MCF 10A (cell line): ENCODE measurements at regions not wholly inside any gene's neighbourhood (a gene's known extent, or its start where the extent isn't known, plus 50 kb on each side); places are given as distances from the start of the nearest gene placed in this dataset.

Experiments
- BruUV-seq: library from RNA; stranded (reverse); fragments of 400-500 nt; replicated peaks from 2 replicates; lab custom pipeline; 2021; lab: Mats Ljungman, UMichigan
- CTCF ChIA-PET: fragments of 300-600 bp; sonication (Branson Sonifier 250); formaldehyde crosslinking; extraction: SDS; loops from one replicate; lab custom pipeline; 2021; ENCODE audit warnings: antibody characterized with exemption, inconsistent platforms; lab: Yijun Ruan, JAX
- POLR2A ChIA-PET: fragments of 300-600, 350-650 bp; sonication (Branson Sonifier 250); formaldehyde crosslinking; extraction: SDS; loops from one replicate; lab custom pipeline; 2020; ENCODE audit warnings: antibody characterized with exemption, inconsistent platforms; lab: Yijun Ruan, JAX
- DNase-seq: peaks from one replicate; pipeline ENCODE4 v3.0.0-alpha.2; 2018; ENCODE audit not compliant: unreplicated experiment
- H3K27ac Mint-ChIP-seq: one replicate; pipeline ENCODE4 v1.8.0; 2022; ENCODE audit warnings: mild to moderate bottlenecking, low read depth, mixed read lengths; ENCODE audit not compliant: unreplicated experiment
- H3K27me3 Mint-ChIP-seq: one replicate; pipeline ENCODE4 v1.8.0; 2022; ENCODE audit warnings: mixed read lengths; ENCODE audit not compliant: insufficient read depth, unreplicated experiment
- H3K36me3 Mint-ChIP-seq: one replicate; pipeline ENCODE4 v1.8.0; 2022; ENCODE audit warnings: mild to moderate bottlenecking, moderate library complexity, mixed read lengths; ENCODE audit not compliant: insufficient read depth, unreplicated experiment
- H3K4me1 Mint-ChIP-seq: one replicate; pipeline ENCODE4 v1.8.0; 2022; ENCODE audit warnings: mixed read lengths; ENCODE audit not compliant: insufficient read depth, unreplicated experiment
- H3K4me3 Mint-ChIP-seq: one replicate; pipeline ENCODE4 v1.8.0; 2022; ENCODE audit warnings: mild to moderate bottlenecking, moderate library complexity, mixed read lengths; ENCODE audit not compliant: unreplicated experiment
- H3K9me3 Mint-ChIP-seq: one replicate; pipeline ENCODE4 v1.8.0; 2022; ENCODE audit warnings: mixed read lengths; ENCODE audit not compliant: unreplicated experiment
- CTCF ChIP-seq: fragments of 200-600 bp; IDR thresholded peaks from one replicate; pipeline ENCODE4 v1.8.0; 2022; ENCODE audit warnings: antibody characterized with exemption, mild to moderate bottlenecking; ENCODE audit not compliant: unreplicated experiment
- intact Hi-C: fragments of 100-400 bp; cut with micrococcal nuclease; formaldehyde crosslinking; loops from 2 replicates; pipeline ENCODE4 v1.14.1; 2022

DNA sequence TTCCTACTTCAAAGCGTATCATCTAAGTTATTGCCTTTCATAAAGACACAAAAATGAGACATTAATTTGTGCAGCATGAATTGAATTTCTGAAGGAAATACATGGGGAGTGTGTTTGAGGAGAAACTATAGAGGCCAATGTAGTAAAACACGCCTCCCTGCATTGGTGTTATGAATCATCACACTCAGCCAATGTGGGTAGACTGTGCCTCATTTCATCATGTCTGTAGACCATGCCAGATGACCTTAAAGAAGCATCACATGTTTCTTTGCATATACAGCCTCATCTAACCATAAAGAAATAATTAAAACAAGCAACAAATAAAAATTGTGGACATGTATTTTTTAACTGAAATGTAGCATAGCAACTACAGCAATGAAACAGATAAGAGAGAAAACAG is 486.0 kb upstream of the ADAMTS9 start:
- peak; percentile 45 for DNase-seq
- POLR2A ChIA-PET, result no interaction called here
- Mint-ChIP-seq H3K4me3 (no peak overlapping the region), H3K9me3 (no peaks in the 10 kb centered on the region), H3K4me1 (peaks cover 23% of the 10 kb centered on the region), H3K27me3 (no peaks in the 10 kb centered on the region), H3K36me3 (no peaks in the 10 kb centered on the region), H3K27ac (no peak overlapping the region)
- intact Hi-C loops, result no loop called here
- BruUV-seq, result no TSS peak
- CTCF ChIA-PET, result no interaction called here
- TF ChIP-seq CTCF, result no peak

GRCh38 chr3:65172209-65172608 is 484.4 kb upstream of the ADAMTS9 start:
- intact Hi-C loops, result no loop called here
- H3K27ac Mint-ChIP-seq, result no peak overlapping the region
- DNase-seq, result no peak
- CTCF ChIA-PET, result no interaction called here
- H3K4me1 Mint-ChIP-seq, result peaks cover 18% of the 10 kb centered on the region
- no peak for TF ChIP-seq CTCF
- POLR2A ChIA-PET, result interaction anchor here (0.7 kb wide), 1 partner anchor 71 kb away, joined by 3 read pairs; no protein-coding TSS in a partner anchor
- no peaks in the 10 kb centered on the region for H3K9me3 Mint-ChIP-seq
- no peak overlapping the region for H3K4me3 Mint-ChIP-seq
- no TSS peak for BruUV-seq
- H3K27me3 Mint-ChIP-seq, result no peaks in the 10 kb centered on the region
- H3K36me3 Mint-ChIP-seq, result no peaks in the 10 kb centered on the region

DNA sequence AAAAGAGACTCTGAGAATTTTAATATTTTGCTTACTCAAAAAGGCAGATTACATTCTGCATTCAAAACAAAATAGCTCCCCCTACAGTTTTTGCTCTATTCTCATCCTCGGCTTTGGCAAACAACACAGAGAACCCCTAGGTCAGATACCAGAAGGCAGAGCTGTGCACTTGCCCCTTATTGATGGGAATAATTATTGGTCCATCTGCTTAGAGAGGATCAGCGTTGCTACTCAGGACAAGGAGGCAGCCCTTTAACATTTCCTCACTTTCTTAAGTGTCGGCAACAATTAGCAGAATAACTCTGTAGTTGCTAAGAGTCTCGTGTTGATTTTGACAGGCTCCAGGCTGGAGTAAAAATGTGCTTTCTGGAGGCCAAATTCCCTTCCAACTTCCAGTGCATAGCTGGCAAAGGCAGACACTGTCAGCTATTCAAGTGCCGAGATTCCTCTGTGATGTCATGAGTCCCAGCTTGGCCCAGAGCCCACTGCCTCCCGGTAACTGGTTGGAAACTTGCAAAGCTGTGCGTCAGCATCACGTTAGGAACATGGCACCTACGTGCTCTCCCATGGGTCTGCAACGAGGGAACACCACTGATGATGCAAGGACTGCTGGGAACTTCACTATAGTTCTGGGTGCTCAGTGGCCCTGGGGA is 482.7 kb upstream of the ADAMTS9 start:
- Mint-ChIP-seq H3K36me3 (no peaks in the 10 kb centered on the region), H3K4me1 (peaks cover 18% of the 10 kb centered on the region), H3K4me3 (no peak overlapping the region), H3K27ac (peak overlapping the region; percentile 28), H3K9me3 (no peaks in the 10 kb centered on the region), H3K27me3 (no peaks in the 10 kb centered on the region)
- ChIA-PET CTCF (interaction anchor here (0.5 to 1.7 kb wide), 14 partner anchors 9 to 642 kb away, joined by 3 to 11 read pairs (median 3); no protein-coding TSS in a partner anchor), POLR2A (interaction anchor here (0.7 to 1.6 kb wide), 4 partner anchors 11 to 44 kb away, joined by 3 to 7 read pairs (median 4); no protein-coding TSS in a partner anchor)
- intact Hi-C loops, result loop anchor here (1.0 kb wide), 3 partner anchors 452 to 637 kb away; no protein-coding TSS in a partner anchor
- TSS peak; percentile 56 for BruUV-seq
- peak; percentile 89 for DNase-seq
- peak; percentile 40 for TF ChIP-seq CTCF

- peak overlapping the region; percentile 28 for H3K27ac Mint-ChIP-seq
- intact Hi-C loops, result loop anchor here (1.0 kb wide), 3 partner anchors 452 to 637 kb away; no protein-coding TSS in a partner anchor
These were observed 482.2 kb upstream of the ADAMTS9 start for GRCh38 chr3:65169961-65170360.

More at GRCh38 chr3:65169961-65170360, 482.2 kb upstream of the ADAMTS9 start:
- Mint-ChIP-seq H3K9me3 (no peaks in the 10 kb centered on the region), H3K4me3 (no peak overlapping the region), H3K36me3 (no peaks in the 10 kb centered on the region), H3K27me3 (no peaks in the 10 kb centered on the region), H3K4me1 (peaks cover 18% of the 10 kb centered on the region)
- no peak for TF ChIP-seq CTCF
- POLR2A ChIA-PET, result interaction anchor here (0.6 to 1.6 kb wide), 4 partner anchors 19 to 731 kb away, joined by 3 to 7 read pairs (median 4); no protein-coding TSS in a partner anchor
- no TSS peak for BruUV-seq
- CTCF ChIA-PET, result interaction anchor here (0.5 to 1.7 kb wide), 11 partner anchors 11 to 641 kb away, joined by 3 to 11 read pairs (median 3); no protein-coding TSS in a partner anchor
- no peak for DNase-seq
